Neutrophil (primary cell): ENCODE measurements at regions not wholly inside any gene's neighbourhood (a gene's known extent, or its start where the extent isn't known, plus 50 kb on each side); places are given as distances from the start of the nearest gene placed in this dataset.

Source experiments
- H3K27ac ChIP-seq: fragments of 200-600 bp; sonication (generic); 2 replicates; pipeline ENCODE4 v1.5.1; 2016; ENCODE audit warnings: mild to moderate bottlenecking, moderate library complexity
- H3K27me3 ChIP-seq: fragments of 200-600 bp; sonication (generic); 2 replicates; pipeline ENCODE4 v1.6.0; 2016; ENCODE audit warnings: mild to moderate bottlenecking
- H3K36me3 ChIP-seq: fragments of 200-600 bp; sonication (generic); 2 replicates; pipeline ENCODE4 v1.5.1; 2017
- H3K4me1 ChIP-seq, 2 experiments: fragments of 200-600 bp in 1 of 2; sonication (generic) in 1 of 2; 1 replicate in 1 of 2; 2 replicates in 1 of 2; pipeline versions ENCODE4 v1.5.1 to v1.6.1; 2013 to 2016; ENCODE audit warnings: low read depth in 1 of 2, low read length in 1 of 2, mild to moderate bottlenecking in 1 of 2, moderate library complexity in 1 of 2; ENCODE audit not compliant: control insufficient read depth in 1 of 2, insufficient read depth in 1 of 2
- H3K4me3 ChIP-seq, 2 experiments: fragments of 200-600 bp in 1 of 2; sonication (generic) in 1 of 2; 1 replicate in 1 of 2; 2 replicates in 1 of 2; pipeline ENCODE4 v1.5.1; 2013 to 2016; ENCODE audit warnings: low read depth in 1 of 2, low read length in 1 of 2, mild to moderate bottlenecking in 1 of 2, moderate library complexity in 1 of 2
- H3K9me3 ChIP-seq: fragments of 200-600 bp; sonication (generic); 2 replicates; pipeline ENCODE4 v1.5.1; 2016
- CTCF ChIP-seq: fragments of 200-600 bp; sonication (generic); IDR thresholded peaks from 2 replicates; pipeline ENCODE4 v1.5.1; 2016; ENCODE audit warnings: antibody characterized with exemption

- H3K27ac ChIP-seq = no peak overlapping the region
- H3K4me1 ChIP-seq = no peaks in the 10 kb centered on the region
- no peaks in the 10 kb centered on the region for H3K9me3 ChIP-seq
- TF ChIP-seq CTCF = no peak
- H3K36me3 ChIP-seq = no peaks in the 10 kb centered on the region
- H3K27me3 ChIP-seq = no peaks in the 10 kb centered on the region
- H3K4me3 ChIP-seq = no peak overlapping the region
These were observed 364.8 kb downstream of the EPM2A start for GRCh38 chr6:145370559-145370958.

- no peak overlapping the region for H3K27ac ChIP-seq
- TF ChIP-seq CTCF = no peak
- H3K4me3 ChIP-seq = no peak overlapping the region
These were observed 362.6 kb downstream of the EPM2A start for GRCh38 chr6:145372671-145373151.

GRCh38 chr6:145373826-145374225 is 361.5 kb downstream of the EPM2A start:
- no peaks in the 10 kb centered on the region for H3K27me3 ChIP-seq
- TF ChIP-seq CTCF = no peak
- no peaks in the 10 kb centered on the region for H3K36me3 ChIP-seq
- no peaks in the 10 kb centered on the region for H3K4me1 ChIP-seq
- H3K27ac ChIP-seq = no peak overlapping the region
- no peak overlapping the region for H3K4me3 ChIP-seq
- H3K9me3 ChIP-seq = no peaks in the 10 kb centered on the region

More at GRCh38 chr6:145372671-145373151, 362.6 kb downstream of the EPM2A start:
- H3K27me3 ChIP-seq = no peaks in the 10 kb centered on the region
- H3K4me1 ChIP-seq = no peaks in the 10 kb centered on the region
- no peaks in the 10 kb centered on the region for H3K9me3 ChIP-seq
- H3K36me3 ChIP-seq = no peaks in the 10 kb centered on the region

- Histone ChIP-seq H3K9me3 (no peaks in the 10 kb centered on the region), H3K4me1 (no peaks in the 10 kb centered on the region), H3K27ac (no peak overlapping the region), H3K27me3 (no peaks in the 10 kb centered on the region), H3K4me3 (no peak overlapping the region), H3K36me3 (no peaks in the 10 kb centered on the region)
- TF ChIP-seq CTCF = no peak
These were observed 360.8 kb downstream of the EPM2A start for GRCh38 chr6:145374570-145374969.

- no peak for TF ChIP-seq CTCF
- no peaks in the 10 kb centered on the region for H3K9me3 ChIP-seq
These were observed 359.8 kb downstream of the EPM2A start for GRCh38 chr6:145375502-145375901.

GRCh38 chr6:145380186-145380585 is 355.1 kb downstream of the EPM2A start:
- H3K9me3 ChIP-seq = no peaks in the 10 kb centered on the region
- TF ChIP-seq CTCF = no peak
- no peak overlapping the region for H3K27ac ChIP-seq
- no peaks in the 10 kb centered on the region for H3K36me3 ChIP-seq
- no peaks in the 10 kb centered on the region for H3K4me1 ChIP-seq
- no peak overlapping the region for H3K4me3 ChIP-seq
- no peaks in the 10 kb centered on the region for H3K27me3 ChIP-seq

More at GRCh38 chr6:145375502-145375901, 359.8 kb downstream of the EPM2A start:
- Histone ChIP-seq H3K4me3 (no peak overlapping the region), H3K27me3 (no peaks in the 10 kb centered on the region), H3K36me3 (no peaks in the 10 kb centered on the region), H3K27ac (no peak overlapping the region), H3K4me1 (no peaks in the 10 kb centered on the region)
